ENCODE measurements at regions not wholly inside any gene's neighbourhood (a gene's known extent, or its start where the extent isn't known, plus 50 kb on each side); places are given as distances from the start of the nearest gene placed in this dataset.
"Not testable (repeated sequence)": the region's sequence is repeated elsewhere in the genome, so short reads cannot be mapped to it uniquely, and the experiment has no call there.

DNA sequence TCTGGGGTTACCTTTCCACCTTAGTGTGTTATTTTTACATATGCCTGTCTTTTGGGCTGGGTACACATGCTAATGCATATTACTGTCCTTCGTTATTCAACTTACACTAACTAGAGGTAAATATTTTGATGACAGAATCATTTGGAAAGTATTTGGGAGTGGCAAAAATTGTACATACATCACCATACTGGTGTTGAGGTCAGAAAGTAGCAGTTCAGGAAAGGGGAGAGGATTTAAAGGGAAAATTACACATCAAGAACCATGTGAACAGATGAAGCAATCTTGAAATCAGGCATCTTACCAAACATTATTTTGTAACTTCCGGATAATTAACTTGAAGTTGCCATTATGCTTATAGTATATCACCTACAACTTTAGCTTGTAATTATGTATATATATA lies 379.7 kb downstream of the RND3 start:
- no peak for DNase-seq (ENCODE audit: low read depth in 2 of 2)

DNA sequence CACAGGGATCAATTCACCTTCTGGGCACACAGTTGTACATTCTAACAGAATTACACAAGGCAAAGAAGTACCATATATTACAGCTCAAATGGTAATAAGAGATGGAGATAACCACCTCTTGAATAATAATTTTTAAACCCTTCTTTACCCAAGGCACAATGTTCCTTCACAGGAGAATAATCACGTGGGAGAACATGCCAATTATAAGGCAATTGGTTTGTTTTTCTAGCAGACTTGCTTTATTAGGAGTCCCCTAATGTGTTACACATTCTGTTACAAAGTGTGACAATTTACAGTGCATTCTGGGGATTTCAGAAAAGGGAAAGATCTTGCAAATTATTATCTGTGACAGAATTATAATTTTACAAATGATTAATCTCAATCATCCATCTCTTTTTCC lies 380.3 kb downstream of the RND3 start:
- no peak for DNase-seq (ENCODE audit: low read depth in 2 of 2)

DNA sequence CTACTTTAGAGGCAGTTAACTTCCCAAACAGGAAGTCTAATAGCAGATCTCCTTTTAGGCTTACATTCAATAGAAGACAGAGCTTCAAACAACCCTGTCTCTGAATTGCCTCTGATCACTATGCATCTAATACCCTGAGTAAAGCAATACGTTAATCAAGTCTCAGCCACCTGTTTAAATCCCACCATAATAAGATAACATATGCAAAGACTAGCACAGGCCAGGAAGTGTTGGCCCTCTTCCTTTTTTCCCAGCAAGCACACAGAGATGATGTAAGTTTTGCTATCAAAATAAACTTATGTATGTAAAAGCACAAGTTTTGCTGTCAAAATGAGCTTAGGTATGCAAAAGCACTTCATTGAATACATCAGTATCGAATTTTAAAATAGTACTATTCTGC lies 385.5 kb downstream of the RND3 start:
- DNase-seq (ENCODE audit: low read depth in 2 of 2) = no peak

DNA sequence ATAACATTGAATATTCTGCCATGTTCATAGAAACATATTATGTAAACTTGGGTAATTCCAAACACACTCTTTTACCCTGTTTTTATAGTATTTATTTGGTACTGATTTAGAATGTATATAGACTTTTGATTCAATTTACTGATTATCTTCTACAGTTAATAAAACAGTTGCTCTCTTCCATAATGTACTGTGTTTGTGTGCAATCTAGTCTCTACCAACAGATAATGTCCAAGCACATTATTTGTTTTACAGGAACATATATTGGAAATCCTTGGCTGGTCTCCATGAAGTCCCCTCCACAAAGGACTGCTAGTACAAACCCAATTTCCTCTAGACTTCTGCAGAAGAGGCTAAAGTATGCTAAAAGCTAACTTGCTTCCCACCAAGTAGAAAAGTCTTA lies 386.6 kb downstream of the RND3 start:
- DNase-seq (ENCODE audit: low read depth in 2 of 2) = no peak

DNA sequence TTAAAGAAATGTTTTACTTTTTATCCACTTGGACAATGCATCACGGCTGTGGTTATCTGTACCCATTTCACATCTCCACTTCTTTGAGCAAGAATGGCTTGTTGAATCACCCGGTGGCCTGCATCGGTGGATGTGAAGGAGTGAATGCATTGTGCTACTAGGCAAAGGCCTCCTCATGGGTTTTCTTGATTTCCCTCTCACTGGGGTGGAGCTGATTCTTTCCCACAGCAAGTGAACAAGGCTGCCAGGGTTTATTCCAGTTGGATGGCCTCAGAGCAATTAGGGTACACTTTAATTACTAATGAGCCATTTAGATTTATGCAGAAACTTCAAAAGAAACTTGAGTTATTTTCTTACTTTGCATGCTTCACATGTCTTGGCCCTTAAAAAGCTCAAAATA lies 387.1 kb downstream of the RND3 start:
- DNase-seq (ENCODE audit: low read depth in 2 of 2) = no peak

DNA sequence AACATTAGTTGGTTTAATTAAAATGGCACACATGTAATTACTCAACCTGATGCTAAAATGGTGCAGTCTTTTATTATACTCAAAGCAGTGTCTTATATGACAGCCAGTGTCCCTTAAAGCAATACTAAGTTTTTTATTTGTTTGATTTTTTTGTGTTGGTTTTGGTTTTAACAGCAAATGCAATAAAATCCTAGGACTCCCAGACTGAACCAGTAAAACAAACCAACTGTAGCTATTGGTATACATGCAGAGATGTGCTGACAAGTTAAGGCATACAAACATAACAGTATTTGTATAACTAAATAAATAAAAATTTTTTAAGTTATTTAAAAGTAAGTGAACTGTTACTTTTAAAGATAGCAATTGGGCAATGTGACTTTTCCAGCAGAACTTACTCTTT lies 387.7 kb downstream of the RND3 start:
- no peak for DNase-seq (ENCODE audit: low read depth in 2 of 2)

DNA sequence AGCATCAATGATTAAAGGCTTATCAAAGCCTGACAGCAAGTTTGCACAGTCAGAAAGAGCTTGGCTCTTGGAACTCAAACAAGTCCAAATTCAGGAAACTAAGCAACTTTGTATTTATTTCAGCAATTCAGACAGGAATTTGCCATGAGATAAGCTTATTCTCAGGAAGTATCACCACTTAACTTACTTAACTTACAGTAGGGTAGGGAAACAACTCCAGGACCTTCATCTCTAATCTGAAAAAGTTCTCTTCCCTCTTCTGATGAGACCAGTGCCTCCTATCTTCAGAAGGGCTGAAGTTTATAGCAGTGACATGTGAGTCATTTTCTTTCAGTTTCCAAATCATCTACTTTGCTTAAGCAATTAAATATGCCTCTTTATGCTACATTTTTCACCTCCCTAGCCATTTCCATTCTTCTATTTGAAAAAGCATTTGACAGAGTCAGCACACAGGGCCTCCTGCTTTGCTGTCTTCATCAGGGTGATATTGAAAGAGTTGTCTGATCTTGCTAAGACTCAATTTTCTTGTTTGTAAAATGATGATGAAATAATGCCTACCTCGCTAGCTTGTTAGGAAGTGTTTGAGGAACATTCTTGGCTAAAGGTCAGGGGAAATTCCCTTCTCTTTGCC lies 389.5 kb downstream of the RND3 start:
- peak in 1 of 2 experiments; percentile 8 for DNase-seq (ENCODE audit: low read depth in 2 of 2)

DNA sequence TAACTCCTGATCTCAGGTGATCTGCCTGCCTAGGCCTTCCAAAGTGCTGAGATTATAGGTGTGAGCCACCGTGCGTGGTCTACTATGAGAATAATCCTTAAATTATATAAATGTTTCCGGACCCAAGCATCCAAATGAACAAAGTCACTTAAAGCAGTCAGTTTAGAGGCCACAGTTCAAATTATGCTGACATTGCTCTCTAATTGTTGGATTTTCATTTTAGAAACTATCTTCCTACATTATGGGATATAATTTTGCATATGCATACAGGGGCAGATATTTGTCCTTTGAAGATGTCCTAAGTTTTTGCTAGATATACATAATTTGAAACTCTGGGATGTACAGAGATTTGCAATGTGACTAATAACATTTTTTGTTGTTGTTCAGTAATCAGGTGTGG lies 390.1 kb downstream of the RND3 start:
- DNase-seq (ENCODE audit: low read depth in 2 of 2) = no peak

DNA sequence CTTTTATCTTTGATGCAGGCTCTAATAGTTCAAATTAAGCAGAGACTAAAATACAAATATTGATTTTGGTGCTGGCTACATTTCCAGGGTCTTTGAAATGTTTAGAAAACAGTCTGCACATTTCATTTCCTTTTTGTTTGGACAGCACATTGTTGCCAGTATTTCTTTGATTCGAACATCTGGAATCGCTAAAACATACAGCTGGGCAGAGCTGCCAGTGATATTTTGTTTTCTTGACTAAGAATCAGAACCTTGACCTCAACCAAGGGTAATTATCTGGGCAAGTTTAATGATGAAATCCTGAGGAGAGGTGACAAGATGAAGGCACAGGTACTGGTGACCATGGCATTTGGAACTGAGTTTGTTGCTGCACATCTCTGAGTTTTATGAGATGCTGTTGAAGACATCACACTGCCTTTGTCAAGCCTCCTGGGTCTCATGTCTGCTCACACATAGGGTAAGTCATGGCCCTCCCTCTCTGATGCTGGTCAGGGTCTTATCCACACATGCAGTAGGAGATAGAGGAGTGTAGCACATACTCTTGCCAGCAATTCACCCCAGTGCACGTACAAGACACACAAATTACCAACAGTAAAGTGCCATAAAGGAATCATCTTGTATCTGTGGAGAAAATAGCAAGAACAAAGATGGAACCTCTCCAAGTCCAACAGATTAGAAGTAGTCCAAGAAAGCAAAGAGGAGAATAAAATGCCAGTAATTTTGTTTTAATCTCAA lies 391.9 kb downstream of the RND3 start:
- DNase-seq (ENCODE audit: low read depth in 2 of 2) = no peak

DNA sequence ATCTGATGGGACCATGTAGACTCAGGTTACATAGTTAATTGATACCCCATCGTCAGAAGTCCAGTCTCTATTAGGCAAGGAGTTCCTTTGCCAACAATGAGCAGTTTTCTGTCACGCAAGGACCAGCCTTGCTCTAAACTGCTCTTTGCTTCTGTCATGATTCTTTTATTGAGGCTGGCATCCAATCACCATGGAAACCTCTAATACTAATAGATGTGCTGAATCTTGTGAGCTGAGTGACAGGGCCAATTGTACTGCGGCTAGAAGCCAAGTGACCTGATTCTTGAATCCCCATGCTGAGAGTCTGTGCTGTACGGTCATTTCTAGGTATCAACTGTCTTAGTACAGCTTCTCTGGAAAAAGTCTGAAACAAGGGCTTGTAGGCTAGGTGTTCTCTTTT lies 395.6 kb downstream of the RND3 start:
- DNase-seq (ENCODE audit: low read depth in 2 of 2) = no peak

DNA sequence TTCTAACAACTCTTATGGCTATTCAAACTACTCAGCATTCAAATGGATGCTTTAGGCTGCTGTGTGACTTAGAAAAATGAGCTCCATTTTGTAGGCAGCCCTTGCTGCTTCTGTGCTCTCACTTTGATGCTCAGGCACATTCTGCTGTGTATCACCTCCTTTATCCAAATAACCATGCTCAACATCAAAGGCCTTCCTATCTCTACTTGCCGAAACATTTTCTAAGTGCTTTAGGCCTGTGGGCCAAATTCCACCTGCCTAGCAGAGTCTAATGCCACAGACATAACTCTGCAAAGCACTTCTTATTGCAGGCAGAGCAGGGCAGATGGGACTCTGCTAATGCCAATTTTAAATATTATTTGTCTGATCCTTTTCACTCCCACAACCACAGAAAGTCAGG lies 397.4 kb downstream of the RND3 start:
- no peak for DNase-seq (ENCODE audit: low read depth in 2 of 2)

DNA sequence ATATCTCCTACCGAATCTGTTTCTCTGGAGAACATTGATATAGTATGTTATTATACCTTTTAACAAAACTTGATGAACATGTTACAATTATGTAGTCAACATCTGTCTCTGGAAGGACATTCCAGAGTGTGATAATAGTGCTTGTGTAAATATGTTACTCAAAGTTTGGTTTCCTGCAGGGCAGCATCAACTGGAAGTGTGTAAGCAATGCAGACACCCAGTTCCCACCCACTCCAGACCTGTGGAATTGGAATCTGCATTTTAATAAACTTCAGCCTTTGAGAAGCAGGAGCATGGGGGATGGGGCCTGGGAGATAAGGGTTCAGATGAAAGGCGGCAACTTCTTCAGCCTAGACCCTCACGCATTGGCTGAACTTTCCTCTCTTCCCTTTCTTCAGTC lies 398.9 kb downstream of the RND3 start:
- DNase-seq (ENCODE audit: low read depth in 2 of 2) = no peak

DNA sequence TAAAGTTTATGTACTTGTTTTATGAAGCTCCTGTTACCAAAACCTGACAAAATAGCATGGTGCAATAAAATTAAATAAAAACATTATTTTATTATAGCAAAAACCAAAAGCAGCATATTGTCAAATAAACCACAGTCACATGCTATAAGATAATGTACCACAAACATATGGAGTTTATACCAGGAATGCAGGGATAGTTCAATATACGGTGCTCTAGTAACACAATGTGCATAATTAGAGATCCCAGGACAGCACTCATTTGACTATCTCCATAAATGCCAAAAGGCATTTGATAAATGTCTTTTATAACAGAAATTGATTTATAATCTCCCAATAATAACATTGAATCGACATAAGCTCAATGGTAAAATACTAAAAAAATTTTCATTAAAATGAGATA lies 402.0 kb downstream of the RND3 start:
- DNase-seq (ENCODE audit: low read depth in 2 of 2) = no peak

DNA sequence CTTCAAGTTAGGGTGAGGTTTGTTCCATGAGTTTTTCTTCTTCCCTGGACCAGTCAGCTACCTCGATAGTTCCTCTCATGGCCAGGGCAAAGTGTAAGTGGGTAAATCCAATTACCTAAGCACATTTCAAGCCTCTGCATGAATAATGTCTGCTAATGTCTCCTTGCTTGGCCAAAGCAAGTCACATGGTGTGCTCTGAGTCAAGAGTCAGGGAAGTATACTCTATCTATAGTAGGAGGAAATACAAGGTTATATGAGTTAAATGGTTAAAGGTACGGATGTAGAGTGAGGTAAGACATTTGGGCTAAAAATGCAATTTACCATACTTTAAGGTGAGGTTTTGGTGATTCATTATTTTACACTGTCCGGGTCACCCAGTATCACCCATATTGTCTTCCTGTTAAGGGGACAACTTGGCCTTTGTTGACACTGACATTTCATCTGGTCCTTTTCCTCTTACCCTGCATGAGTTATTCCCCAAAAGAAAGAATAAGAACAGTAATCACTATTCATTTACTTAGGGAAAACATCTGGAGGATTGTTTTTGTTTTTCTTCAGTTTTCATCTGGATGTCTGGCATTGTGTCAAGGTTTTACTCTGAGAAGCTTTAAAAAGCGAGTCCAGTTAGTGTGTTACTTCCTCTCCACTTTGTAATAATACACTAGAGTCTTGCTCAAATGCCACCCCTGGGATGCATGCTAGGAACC lies 405.5 kb downstream of the RND3 start:
- DNase-seq (ENCODE audit: low read depth in 2 of 2) = peak in 1 of 2 experiments; percentile 16

DNA sequence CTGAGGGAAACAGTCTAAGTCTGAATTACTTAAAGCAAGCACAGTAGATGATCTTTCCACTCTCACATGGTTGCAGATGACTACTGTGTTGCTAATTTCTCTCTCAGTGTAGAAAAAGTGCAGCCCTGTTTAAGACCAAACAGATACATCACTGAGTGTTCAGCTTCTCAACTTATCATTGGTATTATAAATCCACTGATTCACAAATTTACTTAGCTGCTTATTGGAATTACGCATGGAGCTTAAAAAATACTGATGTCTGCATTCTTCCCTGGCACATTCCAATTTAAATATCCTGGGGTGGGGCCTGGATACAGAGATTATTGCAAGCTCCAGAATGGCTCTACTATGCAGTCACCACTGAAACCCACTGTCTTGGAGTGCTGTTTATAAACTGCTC lies 411.2 kb downstream of the RND3 start:
- DNase-seq (ENCODE audit: low read depth in 2 of 2) = peak; percentile 54 to 65

DNA sequence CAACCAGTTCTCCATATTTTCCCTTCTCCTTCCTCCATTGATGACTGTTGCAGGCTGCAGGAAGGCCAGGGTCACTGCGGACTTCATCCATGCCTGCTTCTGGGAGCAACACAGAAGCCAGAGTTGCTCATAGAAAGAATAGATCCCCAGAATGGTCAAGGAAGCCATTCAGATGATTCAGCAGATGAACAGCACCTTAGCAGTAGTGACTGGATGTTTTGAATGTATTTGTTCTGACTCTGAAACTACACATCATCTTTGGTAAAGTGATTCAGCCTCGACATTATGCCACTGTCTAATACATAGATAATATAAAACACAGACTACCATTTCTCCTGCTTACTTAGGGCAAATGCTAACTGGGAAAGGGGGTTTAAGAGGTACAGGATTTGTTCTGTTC lies 411.6 kb downstream of the RND3 start:
- peak; percentile 33 to 39 for DNase-seq (ENCODE audit: low read depth in 2 of 2)

DNA sequence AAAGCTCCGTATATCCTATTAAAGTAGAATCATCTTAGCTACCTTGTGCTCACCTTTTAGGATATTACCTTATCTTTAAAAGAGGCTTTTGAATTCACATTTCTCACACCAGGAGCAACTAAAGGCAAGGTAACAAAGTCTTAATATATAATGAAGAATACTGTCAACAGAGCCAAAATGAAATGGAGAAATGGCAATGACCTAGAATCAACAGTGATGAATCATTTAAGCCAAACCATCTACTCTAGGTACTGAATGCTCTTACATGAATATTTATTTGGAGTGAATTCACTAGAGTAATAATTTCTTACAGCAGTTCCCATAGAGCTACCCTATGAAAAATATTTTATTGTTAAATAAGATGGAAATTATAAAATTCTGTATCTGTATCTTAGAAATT lies 421.0 kb downstream of the RND3 start:
- no peak for DNase-seq (ENCODE audit: low read depth in 2 of 2)

DNA sequence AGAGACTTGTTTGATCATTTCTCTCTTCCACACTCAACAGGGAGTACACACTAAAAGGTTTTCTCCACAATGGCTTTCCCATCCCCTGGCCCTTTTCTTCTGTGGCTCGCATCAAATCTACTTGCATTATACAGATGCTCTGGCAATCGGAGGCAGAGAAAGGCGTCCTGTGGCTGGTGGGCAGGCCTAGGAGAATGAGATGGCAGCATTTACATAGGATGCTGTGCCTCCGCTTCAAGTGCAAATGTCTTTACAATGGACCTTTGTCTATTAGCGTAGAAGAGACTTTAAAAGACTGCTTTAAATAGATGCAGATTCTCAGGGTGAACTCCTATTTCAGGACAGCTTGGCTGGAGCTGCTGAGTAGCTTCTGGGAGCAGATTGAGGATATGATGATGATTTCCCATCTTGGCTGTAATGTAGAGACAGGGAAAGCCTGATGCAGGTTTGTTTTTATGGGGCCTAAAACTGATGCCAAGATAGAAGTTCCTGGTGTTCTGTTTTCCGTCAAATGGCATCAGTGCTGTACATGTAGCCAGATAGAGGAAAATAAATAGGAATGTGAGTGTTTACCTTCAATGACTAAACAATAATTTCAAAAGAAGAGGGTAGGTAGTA lies 423.4 kb downstream of the RND3 start:
- no peak for DNase-seq (ENCODE audit: low read depth in 2 of 2)

DNA sequence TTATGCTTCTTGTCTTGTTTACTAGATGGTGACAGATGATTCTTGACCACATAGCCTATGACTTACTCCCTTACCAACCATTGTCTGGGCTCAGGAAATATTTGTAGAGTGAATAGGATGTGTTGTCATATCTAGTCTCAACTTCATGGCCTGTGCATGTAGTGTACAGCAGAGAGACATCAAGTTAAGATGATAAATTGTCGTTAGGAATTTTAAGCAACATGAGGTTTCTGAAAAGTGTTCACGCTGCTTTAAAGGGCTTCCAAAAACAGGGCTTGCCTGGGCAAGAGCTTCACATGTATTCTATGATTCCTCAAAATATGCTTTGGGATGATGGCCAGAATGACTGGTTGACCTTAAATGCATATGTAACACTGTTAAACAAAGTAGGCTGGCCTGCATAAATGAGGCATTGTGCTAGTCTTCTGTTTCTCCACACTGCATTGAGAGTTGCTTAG lies 424.0 kb downstream of the RND3 start:
- DNase-seq (ENCODE audit: low read depth in 2 of 2) = peak; percentile 84 to 85

DNA sequence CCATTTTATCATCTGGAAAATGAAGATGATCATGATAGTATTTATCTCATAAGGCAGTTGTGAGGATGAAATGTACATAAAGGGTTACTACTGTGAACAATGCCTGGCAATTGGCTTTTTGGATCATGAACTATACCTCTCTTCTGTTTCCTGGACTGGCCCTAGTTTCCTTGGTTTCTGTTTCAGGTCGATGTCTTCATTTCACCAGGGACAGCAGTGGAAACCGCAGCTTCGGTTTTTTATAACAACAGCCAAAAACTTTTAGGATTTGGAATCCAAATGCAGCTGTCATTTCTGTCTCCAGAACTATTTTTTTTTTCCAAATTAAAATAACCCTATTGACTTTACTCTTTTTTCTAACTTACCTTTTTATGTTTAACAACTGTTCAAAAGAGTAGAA lies 425.1 kb downstream of the RND3 start:
- DNase-seq (ENCODE audit: low read depth in 2 of 2) = no peak

DNA sequence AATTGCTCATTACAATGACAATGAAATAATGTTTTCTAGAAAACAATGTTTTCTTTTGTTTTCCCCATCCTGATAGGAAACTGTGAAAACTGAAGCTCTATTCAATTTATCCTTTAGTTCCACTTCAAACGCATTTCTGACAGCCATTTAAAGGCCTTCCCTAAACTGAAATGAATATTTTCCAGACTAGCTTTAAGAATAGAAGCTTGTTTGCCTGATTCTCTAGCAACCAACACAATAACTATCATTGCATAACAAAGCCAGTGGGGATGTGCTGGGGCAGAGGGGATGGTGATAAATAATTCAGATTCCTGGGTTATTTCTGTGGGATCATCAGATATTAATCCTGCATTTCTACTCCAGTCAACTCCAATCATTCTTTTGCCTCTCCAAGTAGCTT lies 427.1 kb downstream of the RND3 start:
- no peak for DNase-seq (ENCODE audit: low read depth in 2 of 2)

DNA sequence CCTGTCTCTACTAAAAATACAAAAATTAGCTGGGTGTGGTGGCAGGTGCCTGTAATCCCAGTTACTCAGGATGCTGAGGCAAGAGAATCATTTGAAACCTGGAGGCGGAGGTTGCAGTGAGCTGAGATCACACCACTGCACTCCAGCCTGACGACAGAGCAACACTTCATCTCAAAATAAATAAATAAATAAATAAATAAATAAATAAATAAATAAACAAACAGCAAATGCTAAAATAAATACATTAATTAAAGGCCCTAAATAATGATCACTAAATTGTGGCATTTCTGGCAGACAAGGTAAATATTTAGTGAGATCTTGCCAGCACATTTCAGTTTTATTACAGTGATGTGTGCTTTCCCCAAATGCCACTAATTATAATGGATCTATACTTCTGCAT lies 427.8 kb downstream of the RND3 start:
- DNase-seq (ENCODE audit: low read depth in 2 of 2) = not testable (repeated sequence)

DNA sequence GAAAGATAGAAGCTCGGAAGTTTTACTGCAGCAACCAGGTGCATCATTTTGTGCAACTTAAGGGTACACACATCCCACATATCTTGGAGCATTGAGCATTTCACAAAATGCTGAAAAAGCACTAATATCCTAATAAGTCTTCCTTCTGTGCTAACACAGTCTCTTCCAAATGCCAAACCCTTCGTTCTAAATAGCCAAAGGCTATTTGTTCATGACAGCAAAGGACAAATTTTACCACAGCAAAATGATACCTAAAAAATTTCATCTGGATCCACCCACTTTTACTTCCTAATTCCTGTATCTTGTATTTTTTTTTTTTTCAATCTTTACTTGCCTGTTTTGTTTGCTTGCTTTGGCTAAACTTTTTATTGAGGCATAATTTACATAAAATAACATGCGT lies 435.0 kb downstream of the RND3 start:
- no peak for DNase-seq (ENCODE audit: low read depth in 2 of 2)
